ENCODE measurements at regions not wholly inside any gene's neighbourhood (a gene's known extent, or its start where the extent isn't known, plus 50 kb on each side); places are given as distances from the start of the nearest gene placed in this dataset.

DNA sequence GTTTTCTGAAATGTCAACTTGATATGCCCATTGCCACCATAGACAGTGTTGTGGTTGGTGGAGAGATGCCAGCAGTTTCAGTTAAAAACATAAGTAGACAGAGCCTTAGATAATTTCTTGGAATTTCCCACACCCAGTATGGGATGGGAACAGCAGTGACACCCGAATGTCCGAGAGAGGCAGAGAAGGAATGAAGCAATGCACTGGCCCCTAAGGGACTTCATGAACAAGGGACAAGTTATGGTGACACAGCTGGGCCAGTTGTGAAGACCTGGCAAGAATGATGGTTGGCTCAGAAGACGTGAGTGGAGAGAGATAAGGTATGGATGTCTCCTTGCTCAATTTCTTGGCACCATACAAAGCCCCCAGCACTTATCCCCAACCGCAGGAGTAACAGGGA is 165.2 kb upstream of the APCDD1 start:
- DNase-seq (ENCODE audit: extremely low spot score, insufficient read length, low read depth) (no peak), FAIRE-seq (no peak)

- DNase-seq (ENCODE audit: extremely low spot score, insufficient read length, low read depth): no peak
- no peak for FAIRE-seq
These were observed 164.3 kb upstream of the APCDD1 start for GRCh38 chr18:10289951-10290637.

DNA sequence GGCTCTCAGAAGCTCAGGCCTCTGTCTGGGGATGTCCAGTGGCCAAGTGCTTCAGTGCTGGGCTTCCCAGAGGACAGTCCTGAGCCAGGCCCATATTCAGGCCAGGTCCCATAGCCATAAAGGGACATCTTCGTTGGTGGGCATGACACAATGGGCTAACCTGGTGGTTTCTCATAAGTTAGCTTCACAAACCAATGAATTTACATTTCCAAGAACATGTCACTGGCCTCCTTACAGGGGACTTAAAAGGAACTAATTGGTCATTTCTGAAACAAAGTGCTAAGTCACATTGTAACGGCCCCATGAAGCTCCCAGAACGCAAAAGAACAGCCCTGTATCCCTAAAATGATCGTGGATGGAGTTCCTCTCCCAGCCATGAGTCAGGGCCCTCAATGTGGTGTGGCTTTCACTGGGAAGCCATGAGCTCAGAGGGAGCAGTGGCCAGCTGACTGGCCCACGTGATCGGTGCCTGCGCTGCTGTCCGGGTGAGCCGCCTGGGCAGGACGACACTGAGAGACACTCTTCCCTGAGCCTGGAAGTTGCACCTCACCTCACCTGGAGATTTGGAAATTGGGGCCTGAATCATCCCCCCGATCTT is 163.7 kb upstream of the APCDD1 start:
- no peak for DNase-seq (ENCODE audit: extremely low spot score, insufficient read length, low read depth)
- no peak for FAIRE-seq

GRCh38 chr18:10291568-10291981 is 162.9 kb upstream of the APCDD1 start:
- DNase-seq (ENCODE audit: extremely low spot score, insufficient read length, low read depth): no peak
- FAIRE-seq: no peak

DNA sequence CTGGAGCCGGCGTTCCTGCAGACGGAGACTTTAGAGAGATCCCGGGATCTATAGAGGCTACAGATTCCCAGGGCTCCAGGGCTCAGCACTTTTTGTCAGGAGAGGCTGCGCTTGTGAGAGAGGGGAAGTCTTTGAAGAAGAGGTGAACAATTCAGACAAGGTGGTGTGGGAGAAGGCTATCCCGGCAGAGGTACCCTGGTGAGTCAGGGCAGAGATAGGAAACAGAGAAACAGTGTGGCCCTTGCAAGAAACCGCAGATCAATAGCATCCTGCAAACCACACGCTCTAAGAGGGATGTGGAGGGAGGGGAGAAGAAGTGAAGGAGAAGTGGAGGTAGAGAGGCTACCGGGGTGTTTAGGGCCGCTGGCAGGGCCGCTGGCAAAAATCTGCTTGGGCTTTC is 160.5 kb upstream of the APCDD1 start:
- FAIRE-seq (no peak), DNase-seq (ENCODE audit: extremely low spot score, insufficient read length, low read depth) (no peak)

- DNase-seq (ENCODE audit: extremely low spot score, insufficient read length, low read depth): no peak
- no peak for FAIRE-seq
These were observed 158.7 kb upstream of the APCDD1 start for GRCh38 chr18:10295751-10296150.

- DNase-seq (ENCODE audit: extremely low spot score, insufficient read length, low read depth) (no peak), FAIRE-seq (no peak)
These were observed 157.9 kb upstream of the APCDD1 start for GRCh38 chr18:10296491-10296890.

- FAIRE-seq: no peak
These were observed 157.3 kb upstream of the APCDD1 start for GRCh38 chr18:10297086-10297485.

GRCh38 chr18:10298346-10298745 is 156.1 kb upstream of the APCDD1 start:
- FAIRE-seq (no peak), DNase-seq (ENCODE audit: extremely low spot score, insufficient read length, low read depth) (no peak)

More at GRCh38 chr18:10297086-10297485, 157.3 kb upstream of the APCDD1 start:
- no peak for DNase-seq (ENCODE audit: extremely low spot score, insufficient read length, low read depth)

DNA sequence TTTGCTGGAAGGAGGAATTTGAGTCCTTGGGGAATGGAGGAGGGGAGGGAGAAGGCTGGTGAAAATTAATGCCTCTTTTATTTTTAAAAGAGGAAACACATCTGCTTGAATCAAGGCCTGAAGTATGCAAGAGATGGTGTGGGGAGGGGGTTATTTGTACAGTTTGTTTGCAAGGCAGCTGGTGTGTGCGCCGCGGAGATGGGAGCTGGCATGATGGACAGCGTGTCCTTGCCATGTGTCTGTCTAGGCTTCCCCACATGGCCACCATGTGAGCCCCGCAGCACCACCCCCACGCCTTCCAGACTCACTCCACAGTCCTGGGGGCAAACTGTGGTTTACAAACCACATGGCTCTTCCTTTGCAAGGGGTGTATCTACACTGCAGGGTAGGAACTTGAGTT is 154.8 kb upstream of the APCDD1 start:
- FAIRE-seq (no peak), DNase-seq (ENCODE audit: extremely low spot score, insufficient read length, low read depth) (no peak)

- no peak for FAIRE-seq
- DNase-seq (ENCODE audit: extremely low spot score, insufficient read length, low read depth): no peak
These were observed 153.7 kb upstream of the APCDD1 start for GRCh38 chr18:10300739-10301138.

DNA sequence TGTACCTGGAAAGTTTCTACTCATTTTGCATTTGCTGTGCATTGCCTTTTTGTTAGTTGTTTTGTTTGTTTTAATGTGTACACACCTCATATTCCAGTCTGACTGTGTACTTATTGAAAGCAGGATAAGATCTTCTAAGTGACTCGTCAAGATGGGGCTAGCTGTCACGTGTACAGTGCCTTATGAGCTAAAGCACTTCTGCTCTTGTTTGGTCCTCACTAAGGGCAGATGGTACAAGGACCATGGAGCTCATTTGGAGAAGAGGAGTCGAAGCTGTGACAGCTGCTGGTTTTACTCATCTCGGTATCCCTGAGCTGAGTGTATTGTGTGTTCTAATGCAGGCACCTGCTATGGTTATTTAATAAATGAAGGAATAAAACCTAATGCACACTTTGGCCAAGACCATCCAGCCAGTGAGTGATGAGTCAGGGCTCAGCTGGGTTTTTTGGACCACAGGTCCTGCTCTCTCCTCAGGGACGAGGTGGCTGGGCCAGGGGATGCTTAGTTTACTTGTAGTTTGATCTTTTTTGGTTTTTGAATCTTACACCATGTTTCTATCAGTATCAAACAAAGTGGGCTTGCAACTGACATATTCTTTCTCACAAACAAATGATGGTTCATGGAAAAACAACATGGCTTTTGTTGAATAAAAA is 152.5 kb upstream of the APCDD1 start:
- no peak for FAIRE-seq
- DNase-seq (ENCODE audit: extremely low spot score, insufficient read length, low read depth): no peak

DNA sequence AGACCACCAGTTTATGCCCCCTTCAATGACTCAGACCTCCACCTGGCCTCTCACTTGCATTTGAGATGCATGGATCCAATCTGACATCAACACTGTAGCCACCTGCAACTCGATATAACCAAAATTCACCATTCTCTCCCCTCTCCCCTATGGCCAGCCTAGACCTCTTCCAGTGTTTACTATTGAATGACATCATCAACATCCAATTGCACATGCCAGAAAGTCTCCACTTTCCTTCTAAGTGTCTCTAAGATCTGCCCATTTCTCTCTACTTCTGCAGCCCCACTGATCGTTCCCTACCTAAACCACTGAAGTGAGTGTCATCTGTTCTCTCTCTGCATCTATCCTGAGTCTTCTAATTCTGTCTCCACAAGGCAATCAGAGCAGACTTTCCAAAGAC is 151.3 kb upstream of the APCDD1 start:
- no peak for FAIRE-seq

DNA sequence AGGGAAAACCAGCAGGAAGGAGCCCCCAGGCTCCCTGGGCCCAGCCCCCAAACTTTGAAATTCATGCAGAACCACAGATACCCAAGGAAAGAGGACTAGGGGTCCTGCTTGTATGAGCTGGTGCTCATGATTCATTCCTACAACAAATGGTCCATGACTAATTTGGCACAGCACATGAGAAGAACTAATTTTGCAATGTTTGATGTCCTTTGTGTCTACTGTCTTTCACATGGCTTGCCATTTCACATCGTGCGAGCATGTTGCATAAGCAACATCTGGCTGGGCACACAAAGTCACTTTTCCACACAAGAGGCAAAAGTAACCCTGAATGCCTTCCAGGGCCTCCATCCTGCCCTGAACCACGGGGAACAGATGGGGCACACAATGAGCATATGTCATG is 149.6 kb upstream of the APCDD1 start:
- no peak for FAIRE-seq
- no peak for DNase-seq (ENCODE audit: extremely low spot score, insufficient read length, low read depth)

More for the DNA sequence above, 151.3 kb upstream of the APCDD1 start:
- no peak for DNase-seq (ENCODE audit: extremely low spot score, insufficient read length, low read depth)

DNA sequence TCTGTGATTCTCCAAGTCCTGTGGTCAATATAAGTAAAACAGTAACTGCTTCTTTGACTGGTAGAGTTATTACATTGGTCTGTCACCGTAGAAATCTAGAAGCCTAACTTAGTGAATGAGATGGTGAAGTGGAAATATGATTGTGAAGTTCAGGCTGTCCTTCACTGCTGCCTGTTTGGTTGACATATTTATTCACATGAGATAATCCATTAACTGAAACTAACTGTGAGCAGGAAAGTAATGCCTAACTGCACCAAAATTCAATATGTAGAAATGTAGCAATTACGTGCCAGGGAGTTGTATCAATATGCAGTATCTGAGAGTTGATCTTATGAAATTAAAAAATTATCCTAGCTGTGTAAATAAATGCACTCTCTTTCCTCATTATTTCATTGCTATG is 147.7 kb upstream of the APCDD1 start:
- DNase-seq (ENCODE audit: extremely low spot score, insufficient read length, low read depth): no peak
- no peak for FAIRE-seq

DNA sequence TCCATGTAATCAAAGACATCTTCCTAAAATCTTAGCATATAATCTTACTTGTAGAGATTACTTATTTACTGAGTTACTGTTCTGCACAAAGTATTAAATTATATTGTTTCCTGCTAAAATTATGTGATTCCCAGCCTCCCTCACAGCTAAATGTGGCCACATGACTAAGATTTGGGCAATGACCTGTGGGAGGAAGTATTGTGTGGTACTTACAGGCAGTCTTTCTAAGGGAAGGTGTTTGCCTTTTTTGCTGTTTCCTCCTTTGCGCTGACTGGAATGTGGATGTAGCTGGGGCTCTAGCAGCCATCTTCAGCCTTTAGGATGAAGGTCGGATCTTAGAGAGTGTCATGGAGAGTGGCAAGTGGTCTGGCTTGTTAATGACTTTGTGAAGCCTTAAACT is 146.3 kb upstream of the APCDD1 start:
- DNase-seq (ENCODE audit: extremely low spot score, insufficient read length, low read depth): no peak

GRCh38 chr18:10310626-10311025 is 143.8 kb upstream of the APCDD1 start:
- FAIRE-seq: no peak

More for the DNA sequence above, 146.3 kb upstream of the APCDD1 start:
- no peak for FAIRE-seq

GRCh38 chr18:10312326-10313015 is 142.0 kb upstream of the APCDD1 start:
- DNase-seq (ENCODE audit: extremely low spot score, insufficient read length, low read depth) (no peak), FAIRE-seq (no peak)

More at GRCh38 chr18:10310626-10311025, 143.8 kb upstream of the APCDD1 start:
- no peak for DNase-seq (ENCODE audit: extremely low spot score, insufficient read length, low read depth)

DNA sequence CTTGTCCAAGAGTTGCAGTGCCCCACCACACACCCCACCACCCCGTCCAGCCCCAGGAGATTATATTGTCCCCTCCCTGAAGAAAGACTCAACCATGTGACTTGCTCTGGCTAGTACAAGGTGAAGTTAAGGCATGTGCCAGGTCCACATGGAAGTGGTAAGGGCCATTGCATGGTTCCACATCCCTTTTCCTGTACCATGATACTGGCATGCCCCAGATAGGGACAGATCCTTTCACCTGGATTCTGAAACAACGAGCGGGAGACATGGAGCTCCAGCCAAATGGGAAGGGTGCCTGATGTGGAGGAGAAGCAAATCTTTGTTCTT is 141.5 kb upstream of the APCDD1 start:
- no peak for FAIRE-seq

GRCh38 chr18:10314066-10314465 is 140.4 kb upstream of the APCDD1 start:
- FAIRE-seq (no peak), DNase-seq (ENCODE audit: extremely low spot score, insufficient read length, low read depth) (no peak)

More for the DNA sequence above, 141.5 kb upstream of the APCDD1 start:
- no peak for DNase-seq (ENCODE audit: extremely low spot score, insufficient read length, low read depth)

- DNase-seq (ENCODE audit: extremely low spot score, insufficient read length, low read depth): no peak
- no peak for FAIRE-seq
These were observed 138.9 kb upstream of the APCDD1 start for GRCh38 chr18:10315522-10315921.
